GM19328 (cell line): ENCODE measurements at regions not wholly inside any gene's neighbourhood (a gene's known extent, or its start where the extent isn't known, plus 50 kb on each side); places are given as distances from the start of the nearest gene placed in this dataset.

Source experiments
- ATAC-seq: cut with Tn5 transposase; IDR thresholded peaks from one replicate; pipeline ENCODE4 v1.9.1; 2021; ENCODE audit warnings: mild to moderate bottlenecking, moderate library complexity; ENCODE audit not compliant: unreplicated experiment

- ATAC-seq = no peak
Observed at GRCh38 chr18:22667156-22667555, 249.4 kb upstream of the CTAGE1 start.

- ATAC-seq = no peak
Observed at GRCh38 chr18:22667616-22668422, 250.1 kb upstream of the CTAGE1 start.

DNA sequence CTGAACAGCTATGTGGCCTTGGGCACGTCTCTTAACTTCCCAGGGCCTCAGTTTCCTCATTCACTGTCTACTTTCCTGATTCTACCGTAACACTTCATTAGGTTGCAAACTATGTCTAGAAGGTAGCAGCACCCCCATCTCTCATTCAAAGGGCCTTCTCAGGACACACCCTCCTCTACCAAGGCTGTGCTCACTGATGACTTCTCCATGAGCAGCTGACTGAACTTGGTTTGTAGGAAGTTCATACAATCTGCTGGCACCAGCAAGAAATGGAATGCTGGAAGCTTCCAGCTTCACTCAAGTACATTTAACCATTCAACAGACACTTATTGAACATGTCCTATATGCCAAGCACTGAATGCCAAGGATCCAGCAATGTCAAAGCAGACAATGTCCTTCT, 250.8 kb upstream of the CTAGE1 start:
- ATAC-seq = no peak

GRCh38 chr18:22670914-22671313, 253.2 kb upstream of the CTAGE1 start:
- ATAC-seq = no peak

DNA sequence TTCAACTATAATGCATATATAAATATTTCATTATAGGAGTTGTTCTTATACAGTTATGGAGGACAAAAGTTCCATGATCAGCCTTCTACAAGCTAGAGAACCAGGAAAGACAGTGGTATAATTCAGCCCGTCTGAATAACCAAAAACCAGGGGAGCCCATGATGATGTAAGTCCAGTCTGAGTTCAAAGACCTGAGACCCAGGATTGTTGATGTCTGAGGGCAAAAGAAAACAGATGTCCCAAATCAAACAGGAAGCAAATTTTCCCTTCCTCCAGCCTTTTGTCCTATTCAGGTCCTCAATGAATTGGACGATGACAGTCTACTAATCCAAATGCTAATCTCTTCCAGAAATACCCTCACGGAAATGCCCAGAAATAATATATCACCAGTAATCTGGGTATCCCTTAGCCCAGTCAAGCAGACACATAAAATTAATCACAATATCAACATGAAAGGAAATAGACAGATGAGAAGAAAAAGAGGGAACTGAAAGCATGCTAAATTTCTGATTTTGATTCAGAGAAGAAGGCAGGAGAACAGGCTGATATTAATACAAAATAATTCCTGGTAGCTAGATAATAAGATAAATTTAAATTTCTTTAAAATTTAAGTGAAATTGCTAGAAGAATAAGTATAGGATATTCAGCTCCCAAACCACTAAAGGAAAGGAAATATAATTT, 255.6 kb upstream of the CTAGE1 start:
- ATAC-seq = no peak

- no peak for ATAC-seq
Observed at GRCh38 chr18:22674272-22674671, 256.6 kb upstream of the CTAGE1 start.

GRCh38 chr18:22675006-22675405, 257.3 kb upstream of the CTAGE1 start:
- no peak for ATAC-seq

DNA sequence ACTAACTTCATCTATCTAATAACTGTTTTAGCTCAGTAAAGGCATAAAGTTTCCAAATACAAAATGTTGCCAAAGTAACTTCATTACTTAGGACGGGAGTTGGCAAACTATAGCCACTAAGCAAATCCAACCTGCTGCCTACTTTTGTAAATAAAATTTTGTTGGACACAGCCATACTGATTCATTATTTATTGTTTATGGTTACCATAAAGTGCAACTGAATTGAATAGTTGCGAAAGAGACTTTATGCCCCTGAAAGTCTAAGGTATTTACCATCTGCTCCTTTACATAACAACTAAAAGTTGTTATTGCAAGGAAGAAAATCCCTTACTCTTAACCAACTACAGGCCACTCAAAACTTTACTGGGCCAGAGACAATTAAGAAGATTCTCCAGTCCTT, 256.7 kb upstream of the RBBP8 start:
- ATAC-seq = no peak

- ATAC-seq = no peak
Observed at GRCh38 chr18:22678486-22678885, 254.6 kb upstream of the RBBP8 start.

- no peak for ATAC-seq
Observed at GRCh38 chr18:22680944-22681343, 252.2 kb upstream of the RBBP8 start.

DNA sequence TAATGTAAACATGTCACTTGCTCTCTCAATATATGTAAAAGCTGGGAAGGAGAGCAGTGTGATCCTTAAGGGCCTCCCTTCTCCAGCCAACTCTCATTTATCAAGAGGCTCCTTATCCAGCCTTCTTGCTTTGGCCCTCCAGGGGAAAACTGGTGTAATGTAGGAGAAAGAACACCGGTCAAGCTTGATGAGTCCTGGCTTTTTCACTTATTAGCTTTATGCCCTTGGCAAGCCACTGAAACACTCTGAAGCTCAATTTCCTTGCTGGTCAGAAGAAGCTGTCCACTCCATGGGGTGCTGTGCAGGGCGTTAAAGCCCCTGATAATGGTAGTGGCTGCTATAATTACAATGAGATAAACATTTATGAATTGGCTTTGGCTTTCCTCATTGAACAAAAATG, 251.2 kb upstream of the RBBP8 start:
- no peak for ATAC-seq

DNA sequence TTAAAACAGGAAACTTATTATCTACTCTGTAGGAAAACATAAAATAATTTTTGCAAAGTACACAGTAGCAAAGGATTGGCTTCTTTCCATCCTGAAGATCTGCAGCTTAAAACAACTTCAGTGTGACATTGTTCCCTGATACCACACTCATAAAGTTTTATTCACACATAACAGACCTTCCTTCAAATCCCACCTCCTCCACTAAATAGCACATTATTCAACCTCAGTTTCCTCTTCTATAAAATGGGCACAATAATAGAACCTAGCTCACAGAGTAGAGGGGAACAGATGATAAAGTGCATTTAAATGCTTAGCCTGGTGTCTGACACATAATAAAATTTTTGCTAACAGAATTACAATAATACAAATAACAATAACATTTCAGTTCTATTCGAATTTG, 250.4 kb upstream of the RBBP8 start:
- no peak for ATAC-seq

- ATAC-seq = no peak
Observed at GRCh38 chr18:22683196-22683676, 249.9 kb upstream of the RBBP8 start.

GRCh38 chr18:22683786-22684185, 249.3 kb upstream of the RBBP8 start:
- no peak for ATAC-seq

GRCh38 chr18:22684268-22684667, 248.9 kb upstream of the RBBP8 start:
- ATAC-seq = no peak

DNA sequence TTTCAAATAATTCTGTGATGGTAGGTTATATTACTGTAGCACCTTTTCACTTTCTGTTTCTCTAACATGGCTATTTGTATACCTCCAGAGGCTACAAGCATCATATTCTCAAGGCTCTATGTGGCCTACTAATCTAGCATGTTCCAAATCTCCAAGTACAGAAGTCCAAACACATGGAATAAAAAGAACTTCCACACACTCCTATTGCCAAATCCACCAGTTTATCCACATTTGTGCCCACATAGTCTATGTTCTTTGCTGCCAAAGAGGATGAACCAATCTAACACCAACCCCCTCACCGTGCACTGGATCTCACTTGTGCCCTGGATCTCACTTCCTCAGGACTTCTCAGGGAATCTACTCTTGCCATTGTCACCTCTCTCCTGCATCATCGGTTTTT, 247.3 kb upstream of the RBBP8 start:
- no peak for ATAC-seq

- ATAC-seq = no peak
Observed at GRCh38 chr18:22687892-22688680, 245.0 kb upstream of the RBBP8 start.

- ATAC-seq = no peak
Observed at GRCh38 chr18:22688877-22689496, 244.1 kb upstream of the RBBP8 start.

DNA sequence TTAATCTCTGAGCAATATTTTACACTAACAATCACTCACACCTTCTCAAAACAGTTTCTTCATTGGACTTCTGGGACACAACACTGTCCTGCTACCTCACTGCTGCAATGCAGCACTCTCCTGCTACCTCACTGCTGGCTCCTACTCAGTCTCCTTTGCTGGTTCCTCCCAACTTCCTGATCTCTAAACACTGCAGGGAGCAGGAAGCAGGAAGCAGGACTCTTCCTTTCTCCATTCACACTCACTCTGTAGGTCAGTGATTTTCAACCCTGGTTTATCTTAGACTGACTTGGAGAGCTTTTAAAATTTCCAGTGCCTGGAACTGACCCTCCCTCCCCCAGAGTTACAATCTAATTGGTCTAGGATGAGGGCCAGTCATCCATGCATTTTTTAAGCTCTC, 243.4 kb upstream of the RBBP8 start:
- no peak for ATAC-seq

GRCh38 chr18:22690556-22690955, 242.6 kb upstream of the RBBP8 start:
- no peak for ATAC-seq
